AG04450 (cell line): ENCODE measurements at regions not wholly inside any gene's neighbourhood (a gene's known extent, or its start where the extent isn't known, plus 50 kb on each side); places are given as distances from the start of the nearest gene placed in this dataset.

ENCODE experiments used
- CTCF ChIA-PET: fragments of 300-600, 350-600 bp; formaldehyde crosslinking; extraction: SDS; loops from one replicate; lab custom pipeline; 2022; ENCODE audit warnings: antibody characterized with exemption, inconsistent platforms; lab: Charles Lee
- POLR2A ChIA-PET: fragments of 350-600 bp; formaldehyde crosslinking; extraction: SDS; loops from one replicate; lab custom pipeline; 2021; ENCODE audit warnings: antibody characterized with exemption, inconsistent platforms; lab: Yijun Ruan, JAX
- DNase-seq: peaks from one replicate; pipeline ENCODE4 v3.0.0-alpha.2; 2011; ENCODE audit warnings: low read depth, low spot score
- H3K27ac ChIP-seq: one replicate; pipeline ENCODE4 v1.5.1; 2012; ENCODE audit warnings: low read depth, low read length, control low read depth
- H3K27me3 ChIP-seq: one replicate; pipeline ENCODE4 v1.6.0; 2012; ENCODE audit warnings: low read length; ENCODE audit not compliant: control insufficient read depth, insufficient read depth
- H3K4me3 ChIP-seq: 2 replicates; pipeline ENCODE4 v1.5.1; 2011; ENCODE audit warnings: mild to moderate bottlenecking, low read depth, low read length, control low read depth
- H3K9me3 ChIP-seq: 2 replicates; pipeline ENCODE4 v1.5.1; 2012; ENCODE audit warnings: low read length; ENCODE audit not compliant: control insufficient read depth, insufficient read depth
- CTCF ChIP-seq: IDR thresholded peaks from 2 replicates; pipeline ENCODE4 v1.5.1; 2011; ENCODE audit warnings: low read depth, low read length, control low read depth, inconsistent platforms

GRCh38 chr6:44733126-44733525 lies 345.6 kb downstream of the CDC5L start:
- Histone ChIP-seq H3K27ac (no peak overlapping the region), H3K27me3 (peaks cover 28% of the 10 kb centered on the region), H3K4me3 (no peak overlapping the region), H3K9me3 (no peaks in the 10 kb centered on the region)
- ChIA-PET CTCF (no interaction called here), POLR2A (no interaction called here)
- no peak for TF ChIP-seq CTCF
- no peak for DNase-seq

DNA sequence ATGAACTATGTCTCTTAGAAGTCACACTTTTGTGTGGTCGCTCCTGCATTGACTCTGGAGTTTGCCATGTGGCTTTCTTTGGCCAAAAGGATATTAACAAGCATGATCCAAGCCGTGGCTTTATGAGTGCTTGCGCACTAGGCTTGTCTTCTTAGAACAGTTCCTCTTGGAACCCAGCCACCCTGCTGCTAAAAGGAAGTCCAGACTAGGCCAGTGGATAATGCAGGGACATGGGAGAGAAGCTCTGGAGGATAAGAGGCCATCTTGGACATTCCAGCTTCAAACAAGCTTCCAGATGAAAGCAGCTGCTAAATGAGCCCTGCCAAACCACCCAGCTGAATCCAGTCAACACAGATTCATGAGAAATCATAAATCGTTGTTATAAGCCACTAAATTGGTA lies 346.4 kb downstream of the CDC5L start:
- no peaks in the 10 kb centered on the region for H3K9me3 ChIP-seq
- no peak overlapping the region for H3K4me3 ChIP-seq
- no peak for TF ChIP-seq CTCF
- H3K27ac ChIP-seq, result no peak overlapping the region
- ChIA-PET POLR2A (no interaction called here), CTCF (no interaction called here)
- no peak for DNase-seq
- H3K27me3 ChIP-seq, result peaks cover 28% of the 10 kb centered on the region

- Histone ChIP-seq H3K27me3 (peaks cover 25% of the 10 kb centered on the region), H3K27ac (no peak overlapping the region), H3K9me3 (no peaks in the 10 kb centered on the region; the same call in 1 of the 2 replicates), H3K4me3 (no peak overlapping the region)
- no peak for DNase-seq
- POLR2A ChIA-PET, result no interaction called here
- CTCF ChIA-PET, result no interaction called here
- TF ChIP-seq CTCF, result no peak
These were observed 347.6 kb downstream of the CDC5L start for GRCh38 chr6:44734886-44735629.

DNA sequence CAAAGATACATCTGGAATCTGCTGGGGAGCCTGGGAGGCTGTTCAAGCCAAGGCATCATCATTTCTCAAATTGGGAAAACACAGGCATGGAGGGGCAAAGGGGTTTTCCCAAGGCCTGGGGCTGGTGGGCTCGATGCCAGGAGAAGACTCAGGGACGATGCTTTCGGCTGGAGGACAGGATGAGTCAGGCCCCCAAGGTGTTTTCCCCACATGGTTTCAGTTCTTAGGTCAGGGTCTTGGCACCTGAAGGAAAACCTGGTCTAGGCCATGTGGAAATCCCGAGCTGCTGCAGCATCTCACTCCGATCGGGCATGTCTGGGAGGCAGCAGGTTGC lies 348.1 kb downstream of the CDC5L start:
- Histone ChIP-seq H3K27me3 (peaks cover 25% of the 10 kb centered on the region), H3K4me3 (no peak overlapping the region), H3K9me3 (no peaks in the 10 kb centered on the region; the same call in 1 of the 2 replicates), H3K27ac (no peak overlapping the region)
- no peak for TF ChIP-seq CTCF
- DNase-seq, result no peak
- CTCF ChIA-PET, result no interaction called here
- POLR2A ChIA-PET, result no interaction called here

- Histone ChIP-seq H3K9me3 (no peaks in the 10 kb centered on the region; the same call in 1 of the 2 replicates), H3K27me3 (peaks cover 25% of the 10 kb centered on the region), H3K4me3 (no peak overlapping the region), H3K27ac (no peak overlapping the region)
- DNase-seq, result no peak
- no peak for TF ChIP-seq CTCF
- CTCF ChIA-PET, result no interaction called here
- POLR2A ChIA-PET, result no interaction called here
These were observed 349.8 kb downstream of the CDC5L start for GRCh38 chr6:44737341-44737740.
